DND-41 (cell line): ENCODE measurements at regions not wholly inside any gene's neighbourhood (a gene's known extent, or its start where the extent isn't known, plus 50 kb on each side); places are given as distances from the start of the nearest gene placed in this dataset.

ENCODE experiments used
- CTCF ChIP-seq: IDR thresholded peaks from 2 replicates; pipeline ENCODE4 v1.5.1; 2012; ENCODE audit warnings: borderline replicate concordance, low read length, moderate library complexity, mild to moderate bottlenecking; ENCODE audit not compliant: poor library complexity, severe bottlenecking; ENCODE audit errors: extremely low read depth
- EZH2 ChIP-seq: IDR thresholded peaks from 3 replicates; pipeline ENCODE4 v1.6.1; 2012; ENCODE audit warnings: borderline replicate concordance, low read depth, mild to moderate bottlenecking, moderate library complexity, low read length, inconsistent platforms; ENCODE audit not compliant: severe bottlenecking

GRCh38 chr4:24054910-24055309 lies 165.1 kb upstream of the PPARGC1A start:
- TF ChIP-seq CTCF (no peak), EZH2 (no peak)
